GM19438 (cell line): ENCODE measurements at regions not wholly inside any gene's neighbourhood (a gene's known extent, or its start where the extent isn't known, plus 50 kb on each side); places are given as distances from the start of the nearest gene placed in this dataset.
"Not testable (repeated sequence)": the region's sequence is repeated elsewhere in the genome, so short reads cannot be mapped to it uniquely, and the experiment has no call there.

Experiments
- ATAC-seq: cut with Tn5 transposase; IDR thresholded peaks from one replicate; pipeline ENCODE4 v1.9.1; 2021; ENCODE audit warnings: low read depth; ENCODE audit not compliant: unreplicated experiment

DNA sequence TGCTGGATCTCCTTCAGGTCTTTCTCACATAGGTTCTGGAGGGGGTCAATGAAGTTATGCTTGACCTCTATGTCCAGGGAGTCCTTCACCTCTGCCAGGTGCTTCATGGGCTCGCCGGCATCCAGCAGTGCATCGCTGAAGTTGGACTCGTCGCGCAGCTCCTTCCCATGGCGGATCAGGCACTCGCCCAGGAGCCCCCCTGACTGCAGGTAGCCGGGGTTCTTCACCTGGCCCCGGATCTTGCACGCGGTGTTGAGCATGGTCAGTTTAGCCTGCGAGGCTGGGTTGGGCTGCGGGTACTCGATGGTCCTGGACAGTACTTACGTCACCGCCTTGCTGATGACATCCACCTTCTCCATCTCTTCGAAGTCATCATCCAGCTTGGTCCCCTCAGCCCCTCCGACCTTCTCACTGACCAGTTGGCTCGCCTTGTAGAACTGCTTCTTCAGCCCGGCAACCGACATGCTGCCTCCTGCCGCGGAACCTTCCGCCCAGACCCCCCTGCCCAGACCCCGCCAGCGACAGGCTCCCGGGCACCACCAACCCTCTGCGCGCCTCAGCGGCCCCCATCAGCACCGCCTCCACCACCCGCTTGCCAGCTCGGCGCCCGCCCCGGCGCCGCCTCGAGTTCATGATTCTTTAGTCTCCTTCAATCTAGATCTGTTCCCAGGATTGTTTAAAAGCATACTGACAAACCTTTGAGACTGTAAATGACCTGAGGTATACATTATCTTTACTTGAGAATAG lies 99.8 kb downstream of the KPNA2 start:
- ATAC-seq: no peak

- ATAC-seq: no peak
Measured at GRCh38 chr17:68141050-68141449, 105.5 kb downstream of the KPNA2 start.

DNA sequence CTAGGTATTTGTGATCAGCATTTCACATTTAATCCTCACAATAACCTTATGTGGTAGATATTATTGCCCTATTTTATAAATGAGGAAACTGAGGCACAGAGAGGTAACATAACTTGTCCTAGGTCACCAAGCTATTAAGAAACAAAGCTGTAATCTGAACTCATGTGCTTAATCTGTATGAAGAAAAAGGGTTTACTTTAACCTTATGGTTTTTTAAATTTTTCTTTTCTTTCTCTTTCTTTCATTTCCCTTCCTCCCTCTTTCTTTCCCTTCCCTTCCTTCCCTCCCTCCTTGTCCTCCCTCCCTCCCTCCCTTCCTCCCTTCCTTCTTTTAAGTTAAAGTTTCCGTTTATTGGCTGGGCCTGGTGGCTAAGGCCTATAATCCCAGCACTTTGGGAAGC lies 105.2 kb upstream of the AMZ2 start:
- ATAC-seq: no peak

DNA sequence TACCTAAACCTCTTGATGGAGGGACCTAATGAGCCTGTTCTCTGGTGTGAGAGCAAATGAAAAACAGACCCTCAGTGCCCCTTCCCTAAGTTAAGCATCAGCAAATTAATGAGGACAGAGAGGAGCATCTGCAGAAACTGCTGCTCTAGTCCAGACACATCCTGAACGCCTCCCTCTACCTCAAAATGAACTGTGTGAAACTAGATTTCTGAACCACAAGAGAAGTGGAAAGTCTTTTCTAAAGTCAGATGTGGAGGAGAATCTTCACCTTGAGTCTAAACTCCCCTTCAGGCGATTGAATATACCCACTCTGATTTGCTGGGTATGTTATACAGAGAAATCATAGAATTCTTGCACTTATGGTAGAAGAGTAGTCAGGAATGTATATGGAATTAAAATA lies 104.4 kb upstream of the AMZ2 start:
- ATAC-seq: no peak

DNA sequence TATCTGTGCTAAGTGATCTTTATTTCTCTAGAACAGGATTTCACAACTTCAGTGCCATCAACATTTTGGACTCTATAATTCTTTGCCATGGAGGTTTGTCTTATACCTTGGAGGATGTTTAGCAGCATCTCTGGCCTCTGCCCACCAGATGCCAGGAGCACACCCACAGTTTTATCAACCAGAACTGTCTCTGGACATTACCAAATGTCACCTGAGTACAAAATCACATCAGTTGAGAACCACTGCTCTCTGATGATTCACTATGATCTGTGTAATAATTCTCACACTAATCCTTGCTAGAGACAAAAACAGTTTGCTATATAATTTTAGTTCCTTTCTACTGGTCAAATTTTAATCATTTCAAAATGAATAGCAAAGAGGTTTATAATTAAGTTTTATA lies 102.8 kb upstream of the AMZ2 start:
- ATAC-seq: no peak

GRCh38 chr17:68148936-68149335 lies 98.9 kb upstream of the AMZ2 start:
- ATAC-seq: no peak

GRCh38 chr17:68152161-68152571 lies 95.7 kb upstream of the AMZ2 start:
- no peak for ATAC-seq

DNA sequence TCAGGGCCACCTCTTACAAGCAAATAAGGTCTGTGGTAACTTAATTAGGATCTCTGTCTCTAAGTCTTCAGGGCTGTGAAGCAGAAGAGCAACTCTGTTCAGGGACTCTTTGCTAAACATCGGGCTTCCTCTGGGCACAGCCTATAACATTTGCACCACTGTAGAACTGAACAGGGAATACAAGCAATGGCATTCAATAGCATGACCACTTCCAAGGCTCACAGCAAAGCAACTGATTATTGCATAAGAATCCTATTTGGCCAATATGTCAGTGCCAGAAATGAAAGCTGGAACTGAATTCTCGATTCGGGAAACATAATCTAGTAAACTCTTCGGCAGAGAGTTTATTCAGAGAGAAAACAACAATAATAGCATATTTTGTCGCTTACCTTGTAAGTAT lies 92.2 kb upstream of the AMZ2 start:
- ATAC-seq: no peak

DNA sequence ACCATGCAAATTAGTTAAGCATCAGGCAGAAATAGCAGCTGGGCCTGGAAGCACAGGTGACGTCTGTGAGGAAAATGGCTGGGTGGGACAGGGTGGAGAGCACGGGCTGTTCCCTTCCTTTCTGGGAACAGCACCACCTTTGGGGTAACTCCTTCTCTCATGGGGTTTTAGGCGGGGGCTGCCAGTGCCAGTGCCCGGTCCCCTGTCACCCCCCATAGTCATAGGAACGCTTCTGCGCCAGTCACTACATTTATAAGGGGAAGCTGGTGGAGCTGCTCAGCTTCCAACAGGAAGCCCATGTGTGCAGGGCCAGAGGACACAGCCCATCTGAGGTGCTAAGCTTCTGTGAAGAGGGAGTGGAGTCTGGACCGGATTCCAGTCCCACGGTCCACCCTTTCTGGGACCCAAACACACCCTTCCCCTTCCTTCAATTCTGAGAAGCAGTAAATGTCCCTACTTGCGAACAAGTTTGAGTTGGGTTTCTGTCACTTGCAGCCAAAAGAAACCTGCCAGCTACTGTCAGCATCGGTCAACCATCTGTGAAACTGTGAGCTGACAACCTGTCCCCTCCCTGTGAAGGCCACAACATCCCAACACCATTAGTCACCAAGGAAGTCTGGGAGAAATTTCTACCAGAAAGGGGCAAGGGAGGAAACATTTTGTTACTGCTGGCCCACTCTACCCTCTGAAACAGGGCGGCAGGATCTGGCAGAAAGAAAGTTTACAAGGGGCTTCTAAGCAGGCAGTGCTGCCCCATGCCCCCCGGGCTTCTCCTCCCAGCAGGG lies 86.0 kb upstream of the AMZ2 start:
- no peak for ATAC-seq

- ATAC-seq: not testable (repeated sequence)
Measured at GRCh38 chr17:68168273-68169164, 79.3 kb upstream of the AMZ2 start.

DNA sequence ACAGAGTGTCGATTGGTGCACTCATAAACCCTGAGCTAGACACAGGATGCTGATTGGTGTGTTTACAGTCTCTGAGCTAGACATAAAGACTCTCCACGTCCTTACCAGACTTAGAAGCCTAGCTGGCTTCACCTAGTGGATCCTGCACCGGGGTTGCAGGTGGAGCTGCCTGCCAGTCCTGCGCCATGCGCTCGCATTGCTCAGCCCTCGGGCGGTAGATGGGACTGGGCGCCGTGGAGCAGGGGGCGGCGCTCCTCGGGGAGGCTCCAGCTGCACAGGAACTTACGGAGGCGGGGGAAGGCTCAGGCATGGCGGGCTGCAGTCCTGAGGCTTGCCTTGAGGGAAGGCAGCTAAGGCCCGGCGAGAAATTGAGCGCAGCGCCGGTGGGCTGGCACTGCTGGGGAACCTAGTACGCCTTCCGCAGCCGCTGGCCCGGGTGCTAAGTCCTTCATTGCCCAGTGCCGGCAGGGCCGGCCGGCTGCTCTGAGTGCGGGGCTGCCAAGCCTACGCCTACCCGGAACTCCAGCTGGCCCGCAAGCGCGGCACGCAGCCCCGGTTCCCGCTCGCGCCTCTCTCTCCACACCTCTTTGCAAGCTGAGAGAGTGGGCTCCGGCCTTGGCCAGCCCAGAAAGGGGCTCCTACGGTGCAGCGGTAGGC lies 78.5 kb upstream of the AMZ2 start:
- not testable (repeated sequence) for ATAC-seq

GRCh38 chr17:68169840-68170239 lies 78.0 kb upstream of the AMZ2 start:
- ATAC-seq: no peak

DNA sequence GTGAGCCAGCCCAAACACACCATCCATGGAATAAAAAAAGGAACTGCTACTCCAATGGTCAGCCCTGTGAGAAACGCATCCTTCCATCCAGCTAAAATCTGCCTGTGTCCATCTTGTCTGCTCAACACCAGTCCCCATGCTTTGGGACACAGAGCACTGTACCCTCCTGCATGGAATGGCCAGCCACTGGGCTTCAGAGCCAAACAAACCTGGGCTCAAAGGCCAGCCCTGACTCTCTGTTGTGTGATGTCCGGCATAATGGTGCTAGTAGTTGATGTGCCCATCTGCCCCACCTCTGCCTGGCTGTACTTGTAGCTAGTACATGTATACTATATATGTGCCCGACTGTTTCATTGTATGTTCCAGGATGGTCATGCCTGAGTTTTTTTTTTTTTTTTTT lies 77.6 kb upstream of the AMZ2 start:
- ATAC-seq: no peak

- ATAC-seq: no peak
Measured at GRCh38 chr17:68172461-68172954, 75.3 kb upstream of the AMZ2 start.

DNA sequence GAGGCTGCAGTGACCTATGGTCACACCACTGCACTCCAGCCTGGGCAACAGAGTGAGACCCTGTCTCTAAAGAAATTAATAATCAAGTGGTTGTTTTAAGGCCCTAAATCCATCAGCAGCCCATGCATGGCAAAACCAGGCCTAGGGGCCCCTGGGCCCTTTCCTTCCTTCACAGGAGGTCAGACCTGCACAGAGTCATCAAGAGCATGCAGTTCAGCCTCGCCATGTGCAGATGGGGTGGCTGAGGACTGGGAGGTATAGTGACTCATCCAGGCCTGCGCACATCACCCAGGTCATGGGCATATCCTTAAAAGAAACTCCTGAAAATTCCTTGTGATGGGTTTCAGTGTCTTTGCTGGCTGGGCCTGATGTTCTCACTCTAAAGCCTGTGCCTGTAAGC lies 72.4 kb upstream of the AMZ2 start:
- no peak for ATAC-seq

- ATAC-seq: no peak
Measured at GRCh38 chr17:68175905-68176304, 71.9 kb upstream of the AMZ2 start.

GRCh38 chr17:68176718-68177117 lies 71.1 kb upstream of the AMZ2 start:
- ATAC-seq: no peak

DNA sequence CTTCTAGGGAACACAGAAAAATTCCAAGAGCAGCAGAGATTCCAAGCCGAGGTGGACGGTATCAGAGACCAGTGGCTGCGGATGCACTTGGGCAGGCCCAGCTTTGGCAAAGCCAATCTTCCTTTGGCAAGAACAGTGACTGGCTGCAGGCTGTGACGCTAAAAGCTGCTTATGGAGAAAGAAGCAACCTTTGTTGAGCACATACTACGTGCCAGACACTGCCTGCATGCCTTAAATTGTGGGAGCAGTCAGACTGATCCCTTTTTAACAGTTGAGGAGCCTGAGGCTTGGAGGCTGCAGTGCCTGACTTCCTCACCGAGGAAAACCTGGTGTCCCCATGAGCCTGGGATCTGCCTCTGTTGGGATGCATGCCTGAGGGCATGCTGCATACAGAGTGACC lies 69.0 kb upstream of the AMZ2 start:
- no peak for ATAC-seq

- ATAC-seq: no peak
Measured at GRCh38 chr17:68179236-68179925, 68.5 kb upstream of the AMZ2 start.

- ATAC-seq: no peak
Measured at GRCh38 chr17:68179926-68180285, 67.9 kb upstream of the AMZ2 start.
